Thyroid gland (tissue), 4 donors: ENCODE measurements at regions not wholly inside any gene's neighbourhood (a gene's known extent, or its start where the extent isn't known, plus 50 kb on each side); places are given as distances from the start of the nearest gene placed in this dataset.
A peak's percentile ranks its signal among the peaks of the same experiment; 100 is the strongest.

Experiments
- DNase-seq, 2 donors: peaks; one replicate each; pipeline ENCODE4 v3.0.0-alpha.2; 2019
- H3K27ac ChIP-seq, 3 donors: fragments of 200-600 bp; sonication (generic); 1 replicate in 2 of 3; 2 replicates in 1 of 3; pipeline ENCODE4 v1.5.1; 2016 to 2019; ENCODE audit warnings: mild to moderate bottlenecking in 1 of 3, moderate library complexity in 1 of 3
- H3K27me3 ChIP-seq: fragments of 200-600 bp; sonication (generic); one replicate; pipeline ENCODE4 v1.5.1; 2019
- H3K36me3 ChIP-seq, 2 donors: fragments of 200-600 bp; sonication (generic); one replicate each; pipeline ENCODE4 v1.5.1; 2016 to 2019
- H3K4me1 ChIP-seq, 2 donors: fragments of 200-600 bp; sonication (generic); one replicate each; pipeline ENCODE4 v1.5.1; 2017 to 2019
- H3K4me3 ChIP-seq, 3 donors: fragments of 200-600 bp; sonication (generic); replicated peaks in 1 of 3; 1 replicate in 2 of 3; 2 replicates in 1 of 3; pipeline ENCODE4 v1.5.1; 2016; ENCODE audit warnings: mild to moderate bottlenecking in 1 of 3
- H3K9me3 ChIP-seq: fragments of 200-600 bp; sonication (generic); one replicate; pipeline ENCODE4 v1.5.1; 2017
- CTCF ChIP-seq, 6 experiments: fragments of 200-600 bp in 3 of 6; fragments of 450-650 bp in 3 of 6; sonication (generic) in 3 of 6; IDR thresholded peaks; one replicate each; pipeline ENCODE4 v1.5.1; 2016 to 2019; ENCODE audit warnings: antibody characterized with exemption in 6 of 6, mild to moderate bottlenecking in 2 of 6, inconsistent platforms in 1 of 6, moderate library complexity in 1 of 6
- POLR2A ChIP-seq, 2 donors: fragments of 450-650 bp; IDR thresholded peaks; one replicate each; pipeline ENCODE4 v1.6.1; 2017; ENCODE audit warnings: antibody characterized with exemption in 2 of 2, mild to moderate bottlenecking in 2 of 2, moderate library complexity in 1 of 2
- WGBS, 2 donors: methylation state at CpG; one replicate each; pipeline ENCODE4 v1.1.5; 2017; 5-methylcytosine and 5-hydroxymethylcytosine counted together
- intact Hi-C: fragments of 100-400 bp; cut with DNase I; formaldehyde crosslinking; loops from one replicate; pipeline ENCODE4 v1.15.1; 2023

DNA sequence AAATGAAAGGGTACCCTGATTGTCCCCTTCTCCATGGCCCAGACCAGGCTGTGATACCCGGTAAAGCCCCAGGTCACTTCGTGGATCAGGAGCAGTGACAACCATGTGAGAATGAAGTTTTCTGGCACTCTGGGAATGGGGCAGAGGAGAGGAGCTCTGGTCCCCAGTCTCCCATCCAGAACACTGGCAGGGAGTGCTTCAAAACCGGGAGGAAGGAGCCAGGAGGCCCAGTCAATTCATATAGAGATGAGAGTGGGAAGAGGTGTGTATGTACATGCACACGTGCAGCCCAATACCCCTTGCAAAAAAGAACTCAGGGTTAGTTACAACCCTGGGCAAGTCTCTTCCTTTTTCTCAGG, 101.4 kb upstream of the TLE3 start:
- no peak overlapping the region for H3K27ac ChIP-seq
- no peak for DNase-seq
- no peaks in the 10 kb centered on the region for H3K36me3 ChIP-seq
- intact Hi-C loops: no loop called here
- H3K9me3 ChIP-seq: no peaks in the 10 kb centered on the region
- no peaks in the 10 kb centered on the region for H3K27me3 ChIP-seq
- 82 to 86% methylated on average over 4 of the region's 4 CpGs for WGBS, 2 donors
- peaks cover 25 to 53% of the 10 kb centered on the region in 2 donors for H3K4me1 ChIP-seq
- TF ChIP-seq POLR2A (IDR thresholded peaks at IDR 0.05): no peak
- TF ChIP-seq CTCF (IDR thresholded peaks at IDR 0.05): no peak
- no peak overlapping the region for H3K4me3 ChIP-seq

GRCh38 chr15:70198441-70199123, 100.9 kb upstream of the TLE3 start:
- peak; percentile 50 to 60 for DNase-seq
- WGBS, 2 donors: 77 to 84% methylated on average over 6 of the region's 6 CpGs
- Histone ChIP-seq H3K27ac (peak overlapping the region in 1 of 3 donors; percentile 78), H3K9me3 (no peaks in the 10 kb centered on the region), H3K27me3 (no peaks in the 10 kb centered on the region), H3K36me3 (no peaks in the 10 kb centered on the region), H3K4me1 (peaks cover 25 to 53% of the 10 kb centered on the region in 2 donors), H3K4me3 (no peak overlapping the region)
- TF ChIP-seq CTCF (IDR thresholded peaks at IDR 0.05) (no peak), POLR2A (IDR thresholded peaks at IDR 0.05) (no peak)
- intact Hi-C loops: no loop called here

GRCh38 chr15:70197945-70198361, 100.2 kb upstream of the TLE3 start:
- no peak for DNase-seq
- peak overlapping the region in 1 of 3 donors; percentile 78 for H3K27ac ChIP-seq
- intact Hi-C loops: no loop called here
- no peak overlapping the region for H3K4me3 ChIP-seq
- H3K36me3 ChIP-seq: no peaks in the 10 kb centered on the region
- no peaks in the 10 kb centered on the region for H3K9me3 ChIP-seq
- peaks cover 25 to 53% of the 10 kb centered on the region in 2 donors for H3K4me1 ChIP-seq
- TF ChIP-seq CTCF (IDR thresholded peaks at IDR 0.05): no peak
- no peak for TF ChIP-seq POLR2A (IDR thresholded peaks at IDR 0.05)
- WGBS, 2 donors: 84 to 85% methylated on average over 8 to 9 of the region's 9 CpGs
- H3K27me3 ChIP-seq: no peaks in the 10 kb centered on the region

GRCh38 chr15:70197318-70197944, 99.7 kb upstream of the TLE3 start:
- H3K9me3 ChIP-seq: no peaks in the 10 kb centered on the region
- intact Hi-C loops: no loop called here
- TF ChIP-seq CTCF (IDR thresholded peaks at IDR 0.05): no peak
- TF ChIP-seq POLR2A (IDR thresholded peaks at IDR 0.05): no peak
- H3K4me1 ChIP-seq: peaks cover 25 to 53% of the 10 kb centered on the region in 2 donors
- H3K27me3 ChIP-seq: no peaks in the 10 kb centered on the region
- H3K36me3 ChIP-seq: no peaks in the 10 kb centered on the region
- DNase-seq: no peak
- H3K4me3 ChIP-seq: no peak overlapping the region
- WGBS, 2 donors: 85 to 92% methylated on average over 10 of the region's 10 CpGs
- H3K27ac ChIP-seq: peak overlapping the region in 2 of 3 donors; percentile 78 to 93
